Right cardiac atrium (tissue), 5 donors: ENCODE measurements at regions not wholly inside any gene's neighbourhood (a gene's known extent, or its start where the extent isn't known, plus 50 kb on each side); places are given as distances from the start of the nearest gene placed in this dataset.
"Not testable (repeated sequence)": the region's sequence is repeated elsewhere in the genome, so short reads cannot be mapped to it uniquely, and the experiment has no call there.

Source experiments
- ATAC-seq, 2 donors: fragments of 200-7000 bp; cut with Tn5 transposase; one replicate each; pipeline versions ENCODE4 v1.8.0 to v1.9.1; 2020; ENCODE audit warnings: moderate library complexity in 2 of 2, mild to moderate bottlenecking in 1 of 2
- DNase-seq, 3 donors: peaks; one replicate each; pipeline ENCODE4 v3.0.0-alpha.2; 2020
- H3K27ac ChIP-seq: one replicate; pipeline ENCODE4 v1.5.1; 2013; ENCODE audit warnings: mild to moderate bottlenecking, low read length, control low read depth, moderate library complexity
- H3K27me3 ChIP-seq: one replicate; pipeline ENCODE4 v1.6.1; 2013; ENCODE audit not compliant: control insufficient read depth, insufficient read depth
- H3K4me1 ChIP-seq: one replicate; pipeline ENCODE4 v1.6.1; 2013; ENCODE audit warnings: low read length; ENCODE audit not compliant: control insufficient read depth, insufficient read depth
- H3K4me3 ChIP-seq: one replicate; pipeline ENCODE4 v1.5.1; 2013; ENCODE audit warnings: low read length, control low read depth
- H3K9me3 ChIP-seq: one replicate; pipeline ENCODE4 v1.6.1; 2013; ENCODE audit warnings: low read length; ENCODE audit not compliant: control insufficient read depth
- WGBS: extraction: QIAGEN DNeasy Blood & Tissue Kit; methylation state at CpG from one replicate; pipeline ENCODE4 v1.1.7; 2013; 5-methylcytosine and 5-hydroxymethylcytosine counted together
- intact Hi-C, 4 donors: fragments of 100-400 bp; cut with DNase I; formaldehyde crosslinking; loops; one replicate each; pipeline versions ENCODE4 v1.11.0 to v1.14.0; 2022 to 2023
- donor health status: healthy with polysubstance abuse.
- donor health status: DM: no; HTN: yes; CAD: no.
- donor health status: DM: no; HTN: no; CAD: no.
- donor health status: DM: no; HTN: yes; CAD: no; lungs with severe emphysema.
- donor health status: DM: yes; HTN: yes; CAD: no.

- no peak for ATAC-seq
- Histone ChIP-seq H3K4me3 (no peak overlapping the region), H3K4me1 (no peaks in the 10 kb centered on the region), H3K9me3 (no peaks in the 10 kb centered on the region), H3K27ac (no peak overlapping the region), H3K27me3 (no peaks in the 10 kb centered on the region)
- intact Hi-C loops: no loop called here
- WGBS: 94% methylated on average over 6 of the region's 6 CpGs
- no peak for DNase-seq
Measured at GRCh38 chr7:101727184-101727583, 90.2 kb upstream of the CUX1 start.

GRCh38 chr7:101728128-101728527 lies 89.3 kb upstream of the CUX1 start:
- H3K27me3 ChIP-seq: no peaks in the 10 kb centered on the region
- no peaks in the 10 kb centered on the region for H3K4me1 ChIP-seq
- ATAC-seq: no peak
- no peaks in the 10 kb centered on the region for H3K9me3 ChIP-seq
- no peak overlapping the region for H3K27ac ChIP-seq
- intact Hi-C loops: no loop called here
- no peak overlapping the region for H3K4me3 ChIP-seq
- 86% methylated on average over 10 of the region's 10 CpGs for WGBS
- DNase-seq: no peak

DNA sequence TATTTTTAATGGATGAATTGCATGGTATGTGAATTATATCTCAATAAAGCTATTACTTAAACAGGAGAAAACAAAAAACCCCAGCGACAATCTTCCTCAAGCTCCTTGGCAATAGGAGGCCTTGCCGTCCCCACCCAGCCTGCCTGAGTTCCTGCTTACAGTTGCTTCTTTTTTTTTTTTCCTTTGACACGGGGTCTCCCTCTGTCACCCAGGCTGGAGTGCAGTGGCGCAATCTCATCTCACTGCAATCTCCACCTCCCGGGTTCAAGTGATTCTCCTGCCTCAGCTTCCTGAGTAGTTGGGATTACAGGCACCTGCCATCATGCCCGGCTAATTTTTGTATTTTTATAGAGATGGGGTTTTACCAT lies 88.6 kb upstream of the CUX1 start:
- intact Hi-C loops, H3K27ac ChIP-seq, H3K27me3 ChIP-seq, H3K4me1 ChIP-seq, ATAC-seq, H3K4me3 ChIP-seq, H3K9me3 ChIP-seq: not testable (repeated sequence)
- DNase-seq: peak in 1 of 3 donors; percentile 71
- 77% methylated on average over 6 of the region's 6 CpGs for WGBS

- Histone ChIP-seq H3K4me1 (peaks cover 2% of the 10 kb centered on the region), H3K27ac (no peak overlapping the region), H3K4me3 (no peak overlapping the region), H3K9me3 (no peaks in the 10 kb centered on the region), H3K27me3 (no peaks in the 10 kb centered on the region)
- peak in 1 of 2 donors; percentile 32 for ATAC-seq
- intact Hi-C loops: no loop called here
- 77% methylated on average over 15 of the region's 15 CpGs for WGBS
- no peak for DNase-seq
Measured at GRCh38 chr7:101729241-101729883, 88.1 kb upstream of the CUX1 start.

- Histone ChIP-seq H3K4me3 (no peak overlapping the region), H3K4me1 (peaks cover 2% of the 10 kb centered on the region), H3K27ac (no peak overlapping the region), H3K27me3 (no peaks in the 10 kb centered on the region), H3K9me3 (no peaks in the 10 kb centered on the region)
- no peak for DNase-seq
- intact Hi-C loops: no loop called here
- no peak for ATAC-seq
- WGBS: 72% methylated on average over 11 of the region's 11 CpGs
Measured at GRCh38 chr7:101731502-101732084, 85.8 kb upstream of the CUX1 start.

- ATAC-seq: peak; percentile 80
- 15% methylated on average over 24 of the region's 24 CpGs for WGBS
- DNase-seq: peak; percentile 49 to 81 (median 78)
- intact Hi-C loops: no loop called here
- H3K4me3 ChIP-seq: peak overlapping the region; percentile 46
- H3K27me3 ChIP-seq: no peaks in the 10 kb centered on the region
- H3K27ac ChIP-seq: no peak overlapping the region
- H3K4me1 ChIP-seq: peaks cover 2% of the 10 kb centered on the region
- H3K9me3 ChIP-seq: no peaks in the 10 kb centered on the region
Measured at GRCh38 chr7:101733713-101734475, 83.5 kb upstream of the CUX1 start.

GRCh38 chr7:101736084-101736483 lies 81.3 kb upstream of the CUX1 start:
- peaks cover 2% of the 10 kb centered on the region for H3K4me1 ChIP-seq
- no peak overlapping the region for H3K4me3 ChIP-seq
- 86% methylated on average over 3 of the region's 3 CpGs for WGBS
- DNase-seq (no peak), ATAC-seq (no peak)
- H3K27ac ChIP-seq: no peak overlapping the region
- no peaks in the 10 kb centered on the region for H3K9me3 ChIP-seq
- intact Hi-C loops: no loop called here
- no peaks in the 10 kb centered on the region for H3K27me3 ChIP-seq

GRCh38 chr7:101739775-101740398 lies 77.5 kb upstream of the CUX1 start:
- Histone ChIP-seq H3K27ac (no peak overlapping the region), H3K4me3 (no peak overlapping the region), H3K27me3 (no peaks in the 10 kb centered on the region), H3K4me1 (no peaks in the 10 kb centered on the region), H3K9me3 (no peaks in the 10 kb centered on the region)
- no peak for DNase-seq
- ATAC-seq: no peak
- WGBS: 90% methylated on average over 5 of the region's 5 CpGs
- intact Hi-C loops: loop anchor here in 3 of 4 donors (5.0 to 10.0 kb wide), 3 partner anchors 65 to 77 kb away; partner anchors contain the start of gene CUX1 (in 2 of the 3)

DNA sequence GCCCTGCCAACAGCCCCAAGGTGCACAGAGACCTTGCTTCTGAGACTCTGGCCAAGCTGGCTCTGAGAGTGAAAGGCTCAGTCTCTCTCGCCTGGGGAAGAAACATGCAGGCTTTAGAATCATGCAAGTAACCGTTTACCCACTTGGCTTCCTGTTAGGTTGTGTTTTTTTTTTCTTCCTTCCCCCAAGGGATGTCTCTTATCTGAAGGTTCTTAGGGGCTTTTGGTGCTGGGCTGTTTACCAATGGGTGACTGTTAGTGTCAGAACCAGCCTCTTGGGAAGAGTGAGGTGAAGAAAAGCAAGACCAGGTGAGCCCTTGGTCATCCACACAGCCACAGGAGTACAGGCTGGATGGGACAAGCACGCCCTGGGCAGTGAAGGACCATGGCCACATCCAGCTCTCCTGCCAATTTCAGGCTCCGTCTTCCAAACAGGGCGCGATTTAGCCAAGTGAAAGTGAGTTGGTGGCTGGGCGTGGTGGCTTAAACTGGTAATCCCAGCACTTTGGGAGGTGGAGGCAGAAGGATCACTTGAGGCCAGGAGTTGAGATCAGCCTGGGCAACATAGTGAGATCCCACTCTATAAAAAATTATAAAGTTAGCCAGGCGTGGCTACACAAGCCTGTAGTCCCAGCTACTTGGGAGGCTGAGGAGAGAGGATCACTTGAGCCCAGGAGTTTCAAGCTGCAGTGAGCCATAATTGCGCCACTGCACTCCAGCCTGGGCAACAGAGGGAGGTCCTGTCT lies 76.3 kb upstream of the CUX1 start:
- 66% methylated on average over 9 of the region's 9 CpGs for WGBS
- no peak for ATAC-seq
- H3K4me1 ChIP-seq: no peaks in the 10 kb centered on the region
- no peaks in the 10 kb centered on the region for H3K27me3 ChIP-seq
- DNase-seq: no peak
- intact Hi-C loops: loop anchor here in 3 of 4 donors (5.0 to 10.0 kb wide), 3 partner anchors 64 to 76 kb away; partner anchors contain the start of gene CUX1 (in 2 of the 3)
- no peak overlapping the region for H3K27ac ChIP-seq
- H3K4me3 ChIP-seq: no peak overlapping the region
- no peaks in the 10 kb centered on the region for H3K9me3 ChIP-seq

GRCh38 chr7:101743241-101743994 lies 74.0 kb upstream of the CUX1 start:
- H3K9me3 ChIP-seq: no peaks in the 10 kb centered on the region
- H3K4me1 ChIP-seq: no peaks in the 10 kb centered on the region
- DNase-seq (peak; percentile 50 to 82 (median 81)), ATAC-seq (peak; percentile 69 to 76)
- H3K27me3 ChIP-seq: no peaks in the 10 kb centered on the region
- peak overlapping the region; percentile 34 for H3K4me3 ChIP-seq
- intact Hi-C loops: loop anchor here in 3 of 4 donors (5.0 to 10.0 kb wide), 3 partner anchors 61 to 74 kb away; partner anchors contain the start of gene CUX1 (in 2 of the 3)
- under 1% methylated on average over 58 of the region's 60 CpGs for WGBS
- H3K27ac ChIP-seq: no peak overlapping the region
